ENCODE measurements at regions not wholly inside any gene's neighbourhood (a gene's known extent, or its start where the extent isn't known, plus 50 kb on each side); places are given as distances from the start of the nearest gene placed in this dataset.

- TF ChIP-seq CTCF (IDR thresholded peaks at IDR 0.05; ENCODE audit: insufficient read depth, low read length, poor library complexity, severe bottlenecking) (no peak), EZH2phosphoT487 (conservative IDR thresholded peaks at IDR 0.05; ENCODE audit: low read length) (no peak)
Measured at GRCh38 chr6:12384357-12384912, 94.3 kb downstream of the EDN1 start.
